ENCODE measurements at regions not wholly inside any gene's neighbourhood (a gene's known extent, or its start where the extent isn't known, plus 50 kb on each side); places are given as distances from the start of the nearest gene placed in this dataset.

GRCh38 chr4:38582889-38583470, 81.0 kb upstream of the KLF3 start:
- TF ChIP-seq CTCF (IDR thresholded peaks at IDR 0.05; ENCODE audit: insufficient read depth, low read length) (no peak), POLR2AphosphoS5 (IDR thresholded peaks at IDR 0.05; ENCODE audit: low read depth) (no peak), REST (IDR thresholded peaks at IDR 0.05; ENCODE audit: insufficient replicate concordance, low read depth) (no peak)

All from HL-60 (cell line).